Ishikawa (cell line): ENCODE measurements at regions not wholly inside any gene's neighbourhood (a gene's known extent, or its start where the extent isn't known, plus 50 kb on each side); places are given as distances from the start of the nearest gene placed in this dataset.

ENCODE experiments used
- CEBPB ChIP-seq: IDR thresholded peaks from 2 replicates; pipeline ENCODE4 v1.6.1; 2012
- CREB1 ChIP-seq: IDR thresholded peaks from 2 replicates; pipeline ENCODE4 v1.6.1; 2012; ENCODE audit warnings: low read depth
- EGR1 ChIP-seq: IDR thresholded peaks from 2 replicates; pipeline ENCODE4 v1.6.1; 2012
- EP300 ChIP-seq: IDR thresholded peaks from 2 replicates; pipeline ENCODE4 v1.6.1; 2012; ENCODE audit warnings: borderline replicate concordance
- FOXM1 ChIP-seq: IDR thresholded peaks from 2 replicates; pipeline ENCODE4 v1.6.1; 2012; ENCODE audit warnings: low read depth, borderline replicate concordance
- MAX ChIP-seq: IDR thresholded peaks from 2 replicates; pipeline ENCODE4 v1.6.1; 2012
- NFIC ChIP-seq: IDR thresholded peaks from 2 replicates; pipeline ENCODE4 v1.6.1; 2012
- RAD21 ChIP-seq: IDR thresholded peaks from 2 replicates; pipeline ENCODE4 v1.6.1; 2012; ENCODE audit warnings: low read depth
- REST ChIP-seq: IDR thresholded peaks from 2 replicates; pipeline ENCODE4 v1.6.1; 2012; ENCODE audit warnings: low read depth, mild to moderate bottlenecking
- TAF1 ChIP-seq: IDR thresholded peaks from 2 replicates; pipeline ENCODE4 v1.6.1; 2012; ENCODE audit warnings: low read depth, mild to moderate bottlenecking
- TCF12 ChIP-seq: IDR thresholded peaks from 2 replicates; pipeline ENCODE4 v1.6.1; 2012; ENCODE audit warnings: low read depth
- TEAD4 ChIP-seq: IDR thresholded peaks from 2 replicates; pipeline ENCODE4 v1.6.1; 2012
- USF1 ChIP-seq: IDR thresholded peaks from 2 replicates; pipeline ENCODE4 v1.6.1; 2012
- YY1 ChIP-seq: IDR thresholded peaks from 2 replicates; pipeline ENCODE4 v1.6.1; 2012; ENCODE audit warnings: low read depth
- ZBTB7A ChIP-seq: IDR thresholded peaks from 2 replicates; pipeline ENCODE4 v1.6.1; 2012; ENCODE audit warnings: low read depth

- TF ChIP-seq CEBPB = no peak
- no peak for TF ChIP-seq TCF12
- no peak for TF ChIP-seq USF1
These were observed 1608.7 kb downstream of the STIM2 start for GRCh38 chr4:28469387-28469786.

- TF ChIP-seq CEBPB (no peak), TCF12 (no peak), REST (no peak), EGR1 (no peak), USF1 (no peak), EP300 (no peak), YY1 (no peak), NFIC (no peak), TAF1 (no peak)
These were observed 1609.2 kb downstream of the STIM2 start for GRCh38 chr4:28469886-28470285.

- TF ChIP-seq TAF1 (no peak), TCF12 (no peak), USF1 (no peak), EGR1 (no peak), TEAD4 (no peak), NFIC (no peak), CREB1 (no peak), YY1 (no peak), MAX (no peak), CEBPB (no peak), RAD21 (no peak)
These were observed 1614.7 kb downstream of the STIM2 start for GRCh38 chr4:28475381-28475780.

- TF ChIP-seq TCF12 (no peak), RAD21 (no peak), CEBPB (no peak), USF1 (no peak), CREB1 (no peak), NFIC (no peak), EP300 (no peak), FOXM1 (no peak), MAX (no peak), YY1 (no peak)
These were observed 1619.0 kb downstream of the STIM2 start for GRCh38 chr4:28479666-28480065.

- no peak for TF ChIP-seq TAF1
- TF ChIP-seq USF1 = peak; percentile 67
These were observed 1620.9 kb downstream of the STIM2 start for GRCh38 chr4:28481565-28481964.

GRCh38 chr4:28482580-28483270 is 1622.1 kb downstream of the STIM2 start:
- TF ChIP-seq EP300 = no peak
- no peak for TF ChIP-seq TEAD4
- no peak for TF ChIP-seq EGR1
- TF ChIP-seq CEBPB = no peak
- no peak for TF ChIP-seq REST
- TF ChIP-seq CREB1 = no peak
- TF ChIP-seq TCF12 = no peak
- TF ChIP-seq MAX = no peak
- no peak for TF ChIP-seq NFIC
- TF ChIP-seq RAD21 = no peak
- no peak for TF ChIP-seq ZBTB7A
- TF ChIP-seq YY1 = no peak
- TF ChIP-seq FOXM1 = no peak
- no peak for TF ChIP-seq USF1
